WTC11 (cell line): ENCODE measurements at regions not wholly inside any gene's neighbourhood (a gene's known extent, or its start where the extent isn't known, plus 50 kb on each side); places are given as distances from the start of the nearest gene placed in this dataset.
A peak's percentile ranks its signal among the peaks of the same experiment; 100 is the strongest.

Experiments used
- ATAC-seq: fragments of 200-7000 bp; cut with Tn5 transposase; 2 replicates; pipeline ENCODE4 v1.10.0; 2021; ENCODE audit warnings: mild to moderate bottlenecking, moderate library complexity
- CTCF ChIA-PET: fragments of 300-600 bp; sonication (Branson Sonifier 250); formaldehyde crosslinking; loops from one replicate; lab custom pipeline; 2021; ENCODE audit warnings: antibody characterized with exemption; lab: Charles Lee
- POLR2A ChIA-PET: fragments of 350-600 bp; sonication (Branson Sonifier 250); formaldehyde crosslinking; loops from one replicate; lab custom pipeline; 2021; ENCODE audit warnings: antibody characterized with exemption; lab: Charles Lee
- DNase-seq: peaks from one replicate; pipeline ENCODE4 v3.0.0; 2021; ENCODE audit warnings: low spot score
- H3K27ac Mint-ChIP-seq: 2 replicates; pipeline ENCODE4 v1.8.0; 2021; ENCODE audit warnings: mixed read lengths
- H3K27me3 Mint-ChIP-seq: 2 replicates; pipeline ENCODE4 v1.8.0; 2021; ENCODE audit warnings: low read depth, mild to moderate bottlenecking, moderate library complexity, mixed read lengths
- H3K36me3 Mint-ChIP-seq: 2 replicates; pipeline ENCODE4 v1.8.0; 2021; ENCODE audit warnings: mixed read lengths
- H3K4me1 Mint-ChIP-seq: 2 replicates; pipeline ENCODE4 v1.8.0; 2022; ENCODE audit warnings: mixed read lengths
- H3K4me3 Mint-ChIP-seq: 2 replicates; pipeline ENCODE4 v1.8.0; 2021; ENCODE audit warnings: mild to moderate bottlenecking, moderate library complexity, mixed read lengths
- H3K9me3 Mint-ChIP-seq: 2 replicates; pipeline ENCODE4 v1.8.0; 2021; ENCODE audit warnings: mixed read lengths
- ETV6 ChIP-seq: sonication (generic); formaldehyde crosslinking; IDR thresholded peaks from 2 replicates; pipeline ENCODE4 v1.8.1; 2022; ENCODE audit warnings: mild to moderate bottlenecking, missing genetic modification reagents
- FOXJ3 ChIP-seq: sonication (generic); formaldehyde crosslinking; IDR thresholded peaks from 2 replicates; pipeline ENCODE4 v1.9.0; 2021; ENCODE audit warnings: missing genetic modification reagents, mild to moderate bottlenecking, borderline replicate concordance
- GABPB1 ChIP-seq: sonication (generic); formaldehyde crosslinking; IDR thresholded peaks from 2 replicates; pipeline ENCODE4 v1.8.1; 2023; ENCODE audit warnings: mild to moderate bottlenecking, missing genetic modification reagents
- HMGXB4 ChIP-seq: sonication (generic); formaldehyde crosslinking; IDR thresholded peaks from 2 replicates; pipeline ENCODE4 v1.8.1; 2023; ENCODE audit warnings: mild to moderate bottlenecking, moderate library complexity, missing genetic modification reagents
- MAX ChIP-seq: sonication (generic); formaldehyde crosslinking; IDR thresholded peaks from 2 replicates; pipeline ENCODE4 v1.8.0; 2022; ENCODE audit warnings: mild to moderate bottlenecking, missing genetic modification reagents
- MXD4 ChIP-seq: fragments of 250-450 bp; sonication (Bioruptor Pico); IDR thresholded peaks from 2 replicates; pipeline ENCODE4 v1.8.0; 2021; ENCODE audit warnings: mild to moderate bottlenecking, moderate library complexity, borderline replicate concordance
- MYBL2 ChIP-seq: sonication (generic); formaldehyde crosslinking; IDR thresholded peaks from 2 replicates; pipeline ENCODE4 v1.8.1; 2023; ENCODE audit warnings: mild to moderate bottlenecking, moderate library complexity, missing genetic modification reagents
- NFE2L1 ChIP-seq: sonication (generic); formaldehyde crosslinking; IDR thresholded peaks from 2 replicates; pipeline ENCODE4 v1.8.1; 2023; ENCODE audit warnings: missing genetic modification reagents
- NR1H2 ChIP-seq: sonication (generic); formaldehyde crosslinking; IDR thresholded peaks from 2 replicates; pipeline ENCODE4 v1.9.0; 2021; ENCODE audit warnings: mild to moderate bottlenecking, moderate library complexity, missing genetic modification reagents
- NR3C1 ChIP-seq: sonication (generic); formaldehyde crosslinking; conservative IDR thresholded peaks from 2 replicates; pipeline ENCODE4 v1.8.1; 2023; ENCODE audit warnings: low read depth, mild to moderate bottlenecking, missing genetic modification reagents
- RELA ChIP-seq: sonication (generic); formaldehyde crosslinking; IDR thresholded peaks from 2 replicates; pipeline ENCODE4 v1.8.1; 2022; ENCODE audit warnings: missing genetic modification reagents, mild to moderate bottlenecking, borderline replicate concordance
- RORB ChIP-seq: fragments of 250-450 bp; sonication (Bioruptor Pico); IDR thresholded peaks from 2 replicates; pipeline ENCODE4 v1.9.0; 2021; ENCODE audit warnings: mild to moderate bottlenecking
- TP53 ChIP-seq: sonication (generic); formaldehyde crosslinking; IDR thresholded peaks from 2 replicates; pipeline ENCODE4 v1.8.1; 2023; ENCODE audit warnings: mild to moderate bottlenecking, missing genetic modification reagents
- ZNF121 ChIP-seq: sonication (generic); formaldehyde crosslinking; IDR thresholded peaks from 2 replicates; pipeline ENCODE4 v1.8.0; 2023; ENCODE audit warnings: missing genetic modification reagents
- TF ChIP-seq, protein P1 (sequence below): sonication (generic); formaldehyde crosslinking; IDR thresholded peaks from 2 replicates; pipeline ENCODE4 v1.8.0; 2022; ENCODE audit warnings: missing genetic modification reagents
- TF ChIP-seq, protein P2 (sequence below): sonication (generic); formaldehyde crosslinking; IDR thresholded peaks from 2 replicates; pipeline ENCODE4 v1.8.0; 2022; ENCODE audit warnings: mild to moderate bottlenecking, missing genetic modification reagents
- TF ChIP-seq, protein P3 (sequence below): sonication (generic); formaldehyde crosslinking; conservative IDR thresholded peaks from 2 replicates; pipeline ENCODE4 v1.8.1; 2023; ENCODE audit warnings: mild to moderate bottlenecking, low read depth, missing genetic modification reagents, moderate library complexity
- TF ChIP-seq, protein P4 (sequence below): sonication (generic); formaldehyde crosslinking; IDR thresholded peaks from 2 replicates; pipeline ENCODE4 v1.8.1; 2022; ENCODE audit warnings: low read depth, missing genetic modification reagents, borderline replicate concordance

DNA sequence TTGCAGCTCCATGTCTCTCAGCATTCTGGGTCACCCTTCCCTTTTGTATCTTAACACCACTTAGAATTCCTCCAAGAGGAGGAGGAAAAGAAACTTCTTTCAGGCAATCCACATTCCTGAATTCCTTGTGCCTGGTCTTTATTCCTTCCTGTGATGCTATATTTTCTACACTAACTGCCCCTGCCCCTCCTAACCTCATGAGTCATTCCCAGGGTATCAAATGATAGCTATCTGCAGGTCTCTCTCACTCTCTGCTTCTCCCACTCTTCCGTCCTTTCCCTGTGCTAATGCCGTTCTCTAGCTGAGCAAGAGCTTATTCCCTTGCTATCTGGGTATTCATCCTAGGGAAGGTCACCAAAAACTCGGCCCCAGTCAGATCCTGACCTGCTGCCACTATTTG, 395.0 kb upstream of the TCF4 start:
- Mint-ChIP-seq H3K4me3 (no peak overlapping the region), H3K27me3 (no peaks in the 10 kb centered on the region), H3K9me3 (peaks cover 34% of the 10 kb centered on the region), H3K4me1 (peaks cover 7% of the 10 kb centered on the region), H3K27ac (peak overlapping the region; percentile 62; the same call in 1 of the 2 replicates), H3K36me3 (peaks cover 26% of the 10 kb centered on the region)
- DNase-seq (no peak), ATAC-seq (peak; percentile 97)
- ChIA-PET POLR2A (no interaction called here), CTCF (interaction anchor here (1.5 kb wide), 1 partner anchor 16 kb away, joined by 6 read pairs; no protein-coding TSS in a partner anchor)
- TF ChIP-seq, protein P1, sequence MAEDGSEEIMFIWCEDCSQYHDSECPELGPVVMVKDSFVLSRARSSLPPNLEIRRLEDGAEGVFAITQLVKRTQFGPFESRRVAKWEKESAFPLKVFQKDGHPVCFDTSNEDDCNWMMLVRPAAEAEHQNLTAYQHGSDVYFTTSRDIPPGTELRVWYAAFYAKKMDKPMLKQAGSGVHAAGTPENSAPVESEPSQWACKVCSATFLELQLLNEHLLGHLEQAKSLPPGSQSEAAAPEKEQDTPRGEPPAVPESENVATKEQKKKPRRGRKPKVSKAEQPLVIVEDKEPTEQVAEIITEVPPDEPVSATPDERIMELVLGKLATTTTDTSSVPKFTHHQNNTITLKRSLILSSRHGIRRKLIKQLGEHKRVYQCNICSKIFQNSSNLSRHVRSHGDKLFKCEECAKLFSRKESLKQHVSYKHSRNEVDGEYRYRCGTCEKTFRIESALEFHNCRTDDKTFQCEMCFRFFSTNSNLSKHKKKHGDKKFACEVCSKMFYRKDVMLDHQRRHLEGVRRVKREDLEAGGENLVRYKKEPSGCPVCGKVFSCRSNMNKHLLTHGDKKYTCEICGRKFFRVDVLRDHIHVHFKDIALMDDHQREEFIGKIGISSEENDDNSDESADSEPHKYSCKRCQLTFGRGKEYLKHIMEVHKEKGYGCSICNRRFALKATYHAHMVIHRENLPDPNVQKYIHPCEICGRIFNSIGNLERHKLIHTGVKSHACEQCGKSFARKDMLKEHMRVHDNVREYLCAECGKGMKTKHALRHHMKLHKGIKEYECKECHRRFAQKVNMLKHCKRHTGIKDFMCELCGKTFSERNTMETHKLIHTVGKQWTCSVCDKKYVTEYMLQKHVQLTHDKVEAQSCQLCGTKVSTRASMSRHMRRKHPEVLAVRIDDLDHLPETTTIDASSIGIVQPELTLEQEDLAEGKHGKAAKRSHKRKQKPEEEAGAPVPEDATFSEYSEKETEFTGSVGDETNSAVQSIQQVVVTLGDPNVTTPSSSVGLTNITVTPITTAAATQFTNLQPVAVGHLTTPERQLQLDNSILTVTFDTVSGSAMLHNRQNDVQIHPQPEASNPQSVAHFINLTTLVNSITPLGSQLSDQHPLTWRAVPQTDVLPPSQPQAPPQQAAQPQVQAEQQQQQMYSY (CRISPR knock-in tag): peak; percentile 87
- TF ChIP-seq GABPB1 (CRISPR knock-in tag): no peak

DNA sequence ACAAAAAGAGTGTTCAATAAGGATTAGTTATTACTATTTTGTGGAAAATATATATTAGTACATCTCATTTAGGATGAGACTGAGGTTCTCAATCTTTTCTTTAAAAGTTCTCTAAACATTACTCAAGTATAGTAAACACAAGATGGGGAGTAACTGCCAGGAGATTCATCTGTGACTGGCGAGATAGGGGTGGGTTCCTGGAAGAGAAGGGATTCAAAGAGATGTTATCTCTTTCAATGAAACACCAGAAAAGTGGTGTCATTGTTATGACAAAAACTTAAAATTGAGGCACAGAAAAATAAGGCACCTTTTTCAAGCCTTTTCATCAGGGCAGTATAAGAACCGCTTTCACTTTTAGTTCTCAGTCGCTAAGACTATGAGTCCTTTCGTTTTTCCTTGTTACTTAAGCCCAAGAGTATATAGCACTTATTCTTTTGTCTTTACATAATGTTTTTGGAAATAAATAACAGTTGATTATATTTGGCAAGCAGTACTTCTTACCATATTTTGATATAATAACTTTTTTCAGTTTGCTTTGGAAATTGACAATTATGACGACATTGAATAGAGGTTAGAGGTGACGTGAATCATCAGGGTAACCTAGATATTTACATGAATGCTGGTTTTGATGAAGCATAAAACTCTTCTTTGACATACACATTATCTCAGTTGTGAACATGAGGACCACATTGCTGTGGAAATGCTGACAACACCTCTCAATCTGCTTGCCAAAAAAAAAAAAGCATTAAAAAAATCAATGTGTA, 393.9 kb upstream of the TCF4 start:
- DNase-seq (no peak), ATAC-seq (no peak)
- Mint-ChIP-seq H3K27ac (no peak overlapping the region), H3K9me3 (peaks cover 29% of the 10 kb centered on the region), H3K4me1 (peaks cover 7% of the 10 kb centered on the region), H3K4me3 (no peak overlapping the region), H3K36me3 (peaks cover 17% of the 10 kb centered on the region), H3K27me3 (no peaks in the 10 kb centered on the region)
- ChIA-PET CTCF (no interaction called here), POLR2A (no interaction called here)
- TF ChIP-seq NR3C1 (CRISPR knock-in tag) (no peak), RORB (no peak), MXD4 (CRISPR knock-in tag) (no peak), TP53 (CRISPR knock-in tag) (no peak), ETV6 (CRISPR knock-in tag) (no peak), MYBL2 (no peak), NFE2L1 (no peak), RELA (CRISPR knock-in tag) (no peak), NR1H2 (CRISPR knock-in tag) (no peak), FOXJ3 (CRISPR knock-in tag) (no peak), HMGXB4 (CRISPR knock-in tag) (no peak), ZNF121 (CRISPR knock-in tag) (no peak), MAX (CRISPR knock-in tag) (no peak)
- TF ChIP-seq, protein P2, sequence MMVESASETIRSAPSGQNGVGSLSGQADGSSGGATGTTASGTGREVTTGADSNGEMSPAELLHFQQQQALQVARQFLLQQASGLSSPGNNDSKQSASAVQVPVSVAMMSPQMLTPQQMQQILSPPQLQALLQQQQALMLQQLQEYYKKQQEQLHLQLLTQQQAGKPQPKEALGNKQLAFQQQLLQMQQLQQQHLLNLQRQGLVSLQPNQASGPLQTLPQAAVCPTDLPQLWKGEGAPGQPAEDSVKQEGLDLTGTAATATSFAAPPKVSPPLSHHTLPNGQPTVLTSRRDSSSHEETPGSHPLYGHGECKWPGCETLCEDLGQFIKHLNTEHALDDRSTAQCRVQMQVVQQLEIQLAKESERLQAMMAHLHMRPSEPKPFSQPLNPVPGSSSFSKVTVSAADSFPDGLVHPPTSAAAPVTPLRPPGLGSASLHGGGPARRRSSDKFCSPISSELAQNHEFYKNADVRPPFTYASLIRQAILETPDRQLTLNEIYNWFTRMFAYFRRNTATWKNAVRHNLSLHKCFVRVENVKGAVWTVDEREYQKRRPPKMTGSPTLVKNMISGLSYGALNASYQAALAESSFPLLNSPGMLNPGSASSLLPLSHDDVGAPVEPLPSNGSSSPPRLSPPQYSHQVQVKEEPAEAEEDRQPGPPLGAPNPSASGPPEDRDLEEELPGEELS: no peak
- TF ChIP-seq, protein P3, sequence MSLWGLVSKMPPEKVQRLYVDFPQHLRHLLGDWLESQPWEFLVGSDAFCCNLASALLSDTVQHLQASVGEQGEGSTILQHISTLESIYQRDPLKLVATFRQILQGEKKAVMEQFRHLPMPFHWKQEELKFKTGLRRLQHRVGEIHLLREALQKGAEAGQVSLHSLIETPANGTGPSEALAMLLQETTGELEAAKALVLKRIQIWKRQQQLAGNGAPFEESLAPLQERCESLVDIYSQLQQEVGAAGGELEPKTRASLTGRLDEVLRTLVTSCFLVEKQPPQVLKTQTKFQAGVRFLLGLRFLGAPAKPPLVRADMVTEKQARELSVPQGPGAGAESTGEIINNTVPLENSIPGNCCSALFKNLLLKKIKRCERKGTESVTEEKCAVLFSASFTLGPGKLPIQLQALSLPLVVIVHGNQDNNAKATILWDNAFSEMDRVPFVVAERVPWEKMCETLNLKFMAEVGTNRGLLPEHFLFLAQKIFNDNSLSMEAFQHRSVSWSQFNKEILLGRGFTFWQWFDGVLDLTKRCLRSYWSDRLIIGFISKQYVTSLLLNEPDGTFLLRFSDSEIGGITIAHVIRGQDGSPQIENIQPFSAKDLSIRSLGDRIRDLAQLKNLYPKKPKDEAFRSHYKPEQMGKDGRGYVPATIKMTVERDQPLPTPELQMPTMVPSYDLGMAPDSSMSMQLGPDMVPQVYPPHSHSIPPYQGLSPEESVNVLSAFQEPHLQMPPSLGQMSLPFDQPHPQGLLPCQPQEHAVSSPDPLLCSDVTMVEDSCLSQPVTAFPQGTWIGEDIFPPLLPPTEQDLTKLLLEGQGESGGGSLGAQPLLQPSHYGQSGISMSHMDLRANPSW (CRISPR knock-in tag): no peak
- TF ChIP-seq, protein P4, sequence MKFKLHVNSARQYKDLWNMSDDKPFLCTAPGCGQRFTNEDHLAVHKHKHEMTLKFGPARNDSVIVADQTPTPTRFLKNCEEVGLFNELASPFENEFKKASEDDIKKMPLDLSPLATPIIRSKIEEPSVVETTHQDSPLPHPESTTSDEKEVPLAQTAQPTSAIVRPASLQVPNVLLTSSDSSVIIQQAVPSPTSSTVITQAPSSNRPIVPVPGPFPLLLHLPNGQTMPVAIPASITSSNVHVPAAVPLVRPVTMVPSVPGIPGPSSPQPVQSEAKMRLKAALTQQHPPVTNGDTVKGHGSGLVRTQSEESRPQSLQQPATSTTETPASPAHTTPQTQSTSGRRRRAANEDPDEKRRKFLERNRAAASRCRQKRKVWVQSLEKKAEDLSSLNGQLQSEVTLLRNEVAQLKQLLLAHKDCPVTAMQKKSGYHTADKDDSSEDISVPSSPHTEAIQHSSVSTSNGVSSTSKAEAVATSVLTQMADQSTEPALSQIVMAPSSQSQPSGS: no peak
